Kidney tubule cell (primary cell): ENCODE measurements at regions not wholly inside any gene's neighbourhood (a gene's known extent, or its start where the extent isn't known, plus 50 kb on each side); places are given as distances from the start of the nearest gene placed in this dataset.
"Not testable (repeated sequence)": the region's sequence is repeated elsewhere in the genome, so short reads cannot be mapped to it uniquely, and the experiment has no call there.

Source experiments
- DNase-seq: peaks from one replicate; pipeline ENCODE4 v3.0.0-alpha.2; 2018; ENCODE audit warnings: low spot score

- DNase-seq = no peak
Measured at GRCh38 chr13:100764937-100765336, 90.3 kb upstream of the TMTC4 start.

- not testable (repeated sequence) for DNase-seq
Measured at GRCh38 chr13:100762126-100762525, 87.5 kb upstream of the TMTC4 start.

- DNase-seq = no peak
Measured at GRCh38 chr13:100755891-100756290, 81.3 kb upstream of the TMTC4 start.

GRCh38 chr13:100754459-100754858 is 79.9 kb upstream of the TMTC4 start:
- DNase-seq = no peak

GRCh38 chr13:100753376-100753775 is 78.8 kb upstream of the TMTC4 start:
- no peak for DNase-seq

- DNase-seq = no peak
Measured at GRCh38 chr13:100751826-100752225, 77.2 kb upstream of the TMTC4 start.

GRCh38 chr13:100746953-100747683 is 72.5 kb upstream of the TMTC4 start:
- no peak for DNase-seq

GRCh38 chr13:100738176-100738855 is 63.7 kb upstream of the TMTC4 start:
- no peak for DNase-seq

GRCh38 chr13:100735494-100735893 is 60.9 kb upstream of the TMTC4 start:
- DNase-seq = no peak

- DNase-seq = no peak
Measured at GRCh38 chr13:100734194-100734720, 59.7 kb upstream of the TMTC4 start.

GRCh38 chr13:100733261-100733660 is 58.7 kb upstream of the TMTC4 start:
- no peak for DNase-seq

GRCh38 chr13:100728201-100728600 is 53.6 kb upstream of the TMTC4 start:
- no peak for DNase-seq

GRCh38 chr13:100725472-100725871 is 50.9 kb upstream of the TMTC4 start:
- no peak for DNase-seq

- no peak for DNase-seq
Measured at GRCh38 chr13:100724568-100724967, 50.0 kb upstream of the TMTC4 start.
